ENCODE measurements at regions not wholly inside any gene's neighbourhood (a gene's known extent, or its start where the extent isn't known, plus 50 kb on each side); places are given as distances from the start of the nearest gene placed in this dataset.
A peak's percentile ranks its signal among the peaks of the same experiment; 100 is the strongest.

DNA sequence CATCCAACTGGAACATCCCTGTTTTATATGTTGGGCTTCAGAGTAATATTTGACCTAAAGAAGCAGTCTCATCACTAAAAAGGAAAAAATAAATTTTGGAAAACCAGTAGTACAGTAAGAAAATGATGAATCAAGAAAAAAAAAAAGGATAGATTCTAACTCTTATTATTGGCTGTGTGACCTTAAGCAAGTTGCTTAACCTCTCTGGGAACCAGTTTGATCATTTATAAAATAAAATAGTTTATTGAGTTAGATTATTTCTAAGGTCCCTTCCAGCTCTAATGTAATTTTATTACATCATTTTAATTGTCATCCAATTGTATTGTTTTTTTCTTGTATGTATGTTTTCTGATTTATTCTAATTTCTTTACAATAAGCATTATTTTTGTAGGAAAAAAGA is 127.0 kb downstream of the PRELID2 start:
- DNase-seq (ENCODE audit: low read depth, low spot score), result no peak
- TF ChIP-seq, protein P1, sequence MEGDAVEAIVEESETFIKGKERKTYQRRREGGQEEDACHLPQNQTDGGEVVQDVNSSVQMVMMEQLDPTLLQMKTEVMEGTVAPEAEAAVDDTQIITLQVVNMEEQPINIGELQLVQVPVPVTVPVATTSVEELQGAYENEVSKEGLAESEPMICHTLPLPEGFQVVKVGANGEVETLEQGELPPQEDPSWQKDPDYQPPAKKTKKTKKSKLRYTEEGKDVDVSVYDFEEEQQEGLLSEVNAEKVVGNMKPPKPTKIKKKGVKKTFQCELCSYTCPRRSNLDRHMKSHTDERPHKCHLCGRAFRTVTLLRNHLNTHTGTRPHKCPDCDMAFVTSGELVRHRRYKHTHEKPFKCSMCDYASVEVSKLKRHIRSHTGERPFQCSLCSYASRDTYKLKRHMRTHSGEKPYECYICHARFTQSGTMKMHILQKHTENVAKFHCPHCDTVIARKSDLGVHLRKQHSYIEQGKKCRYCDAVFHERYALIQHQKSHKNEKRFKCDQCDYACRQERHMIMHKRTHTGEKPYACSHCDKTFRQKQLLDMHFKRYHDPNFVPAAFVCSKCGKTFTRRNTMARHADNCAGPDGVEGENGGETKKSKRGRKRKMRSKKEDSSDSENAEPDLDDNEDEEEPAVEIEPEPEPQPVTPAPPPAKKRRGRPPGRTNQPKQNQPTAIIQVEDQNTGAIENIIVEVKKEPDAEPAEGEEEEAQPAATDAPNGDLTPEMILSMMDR (IDR thresholded peaks at IDR 0.05; ENCODE audit: low read depth, low read length), result no peak
- no peak overlapping the region for H3K4me3 ChIP-seq (ENCODE audit: low read depth, low read length)
- in situ Hi-C loops (cut with HindIII; ENCODE audit: low sequenced_read_pairs), result no loop called here

DNA sequence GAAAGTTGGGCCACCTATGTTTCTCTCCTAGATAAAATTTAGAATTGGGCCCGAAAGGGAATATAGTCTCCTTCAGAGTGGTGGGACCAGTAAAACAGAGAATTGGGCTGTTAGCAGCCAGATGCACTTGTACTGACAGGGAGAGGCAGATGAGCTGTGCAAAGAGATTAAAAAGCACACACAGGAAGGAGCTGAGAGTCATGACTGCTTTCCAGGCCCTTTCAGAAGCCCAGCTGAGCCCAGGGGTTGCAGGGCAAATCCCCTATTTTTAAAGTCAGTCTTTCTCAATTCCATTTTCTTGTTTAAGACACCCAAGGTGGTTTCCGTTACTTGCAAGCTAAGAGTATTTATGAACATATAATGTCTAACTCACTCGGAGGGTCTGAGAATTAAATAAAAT is 130.4 kb downstream of the PRELID2 start:
- in situ Hi-C loops (cut with HindIII; ENCODE audit: low sequenced_read_pairs), result no loop called here
- no peak overlapping the region for H3K4me3 ChIP-seq (ENCODE audit: low read depth, low read length)
- TF ChIP-seq, protein P1 (IDR thresholded peaks at IDR 0.05; ENCODE audit: low read depth, low read length), result no peak
- no peak for DNase-seq (ENCODE audit: low read depth, low spot score)

DNA sequence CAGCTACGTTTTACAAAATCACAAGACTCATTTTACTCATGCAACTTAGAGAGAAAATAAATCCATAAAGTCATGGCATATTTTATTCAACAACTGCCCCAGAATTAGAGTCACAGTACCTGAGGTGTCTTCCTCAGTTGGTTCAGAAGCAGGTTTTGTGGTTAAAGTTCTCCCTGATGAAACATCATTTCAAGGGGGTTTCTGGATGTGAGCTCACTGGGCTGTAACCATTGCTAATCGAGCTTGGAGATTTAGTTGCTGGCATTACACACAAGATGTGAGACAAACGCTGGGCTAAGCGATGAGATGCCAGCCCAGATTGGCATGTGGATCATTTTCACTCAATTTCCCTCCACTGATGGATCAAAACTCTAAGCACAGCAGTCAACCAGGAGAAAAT is 131.3 kb downstream of the PRELID2 start:
- H3K4me3 ChIP-seq (ENCODE audit: low read depth, low read length), result no peak overlapping the region
- no peak for DNase-seq (ENCODE audit: low read depth, low spot score)
- TF ChIP-seq, protein P1 (IDR thresholded peaks at IDR 0.05; ENCODE audit: low read depth, low read length), result no peak
- in situ Hi-C loops (cut with HindIII; ENCODE audit: low sequenced_read_pairs), result no loop called here

DNA sequence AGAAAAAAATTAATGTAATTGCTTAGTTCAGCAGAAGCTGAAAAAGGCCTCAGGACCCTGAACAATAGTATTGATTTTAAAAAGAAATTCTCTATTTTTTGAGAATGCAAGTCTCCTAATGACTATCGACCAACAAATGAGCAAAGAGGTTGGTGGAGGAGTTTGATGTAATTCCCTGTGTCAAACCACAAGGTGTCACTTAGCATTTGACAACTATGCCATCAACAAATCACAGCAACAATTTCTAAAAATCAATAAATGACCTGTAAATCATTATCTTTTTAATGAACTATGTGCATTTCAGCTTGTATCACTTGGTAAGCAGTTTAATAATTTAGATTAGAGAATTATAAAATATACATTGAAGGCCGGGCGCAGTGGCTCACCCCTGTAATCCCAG is 133.7 kb downstream of the PRELID2 start:
- no peak overlapping the region for H3K4me3 ChIP-seq (ENCODE audit: low read depth, low read length)
- TF ChIP-seq, protein P1 (IDR thresholded peaks at IDR 0.05; ENCODE audit: low read depth, low read length), result no peak
- in situ Hi-C loops (cut with HindIII; ENCODE audit: low sequenced_read_pairs), result no loop called here
- no peak for DNase-seq (ENCODE audit: low read depth, low spot score)

DNA sequence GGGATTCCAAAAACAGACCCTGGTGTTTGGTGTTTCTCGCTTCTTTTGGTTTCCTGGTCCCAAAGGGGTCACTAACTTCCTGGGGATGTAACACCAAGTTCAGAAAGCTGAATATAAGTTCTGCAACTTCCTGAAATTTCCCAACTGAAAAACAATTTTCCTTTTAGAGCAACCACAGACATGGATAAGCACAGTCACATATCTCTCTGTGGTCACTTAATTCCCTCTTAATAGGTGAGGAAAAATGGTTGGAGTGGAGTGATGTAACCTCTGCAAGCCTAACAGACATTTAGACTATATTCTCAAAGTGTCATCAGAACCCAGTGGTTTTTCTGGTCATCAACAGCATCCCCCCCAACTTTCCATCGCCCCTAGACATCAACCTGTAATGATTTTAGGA is 135.3 kb downstream of the PRELID2 start:
- in situ Hi-C loops (cut with HindIII; ENCODE audit: low sequenced_read_pairs), result no loop called here
- no peak for DNase-seq (ENCODE audit: low read depth, low spot score)
- H3K4me3 ChIP-seq (ENCODE audit: low read depth, low read length), result no peak overlapping the region
- TF ChIP-seq, protein P1 (IDR thresholded peaks at IDR 0.05; ENCODE audit: low read depth, low read length), result no peak

DNA sequence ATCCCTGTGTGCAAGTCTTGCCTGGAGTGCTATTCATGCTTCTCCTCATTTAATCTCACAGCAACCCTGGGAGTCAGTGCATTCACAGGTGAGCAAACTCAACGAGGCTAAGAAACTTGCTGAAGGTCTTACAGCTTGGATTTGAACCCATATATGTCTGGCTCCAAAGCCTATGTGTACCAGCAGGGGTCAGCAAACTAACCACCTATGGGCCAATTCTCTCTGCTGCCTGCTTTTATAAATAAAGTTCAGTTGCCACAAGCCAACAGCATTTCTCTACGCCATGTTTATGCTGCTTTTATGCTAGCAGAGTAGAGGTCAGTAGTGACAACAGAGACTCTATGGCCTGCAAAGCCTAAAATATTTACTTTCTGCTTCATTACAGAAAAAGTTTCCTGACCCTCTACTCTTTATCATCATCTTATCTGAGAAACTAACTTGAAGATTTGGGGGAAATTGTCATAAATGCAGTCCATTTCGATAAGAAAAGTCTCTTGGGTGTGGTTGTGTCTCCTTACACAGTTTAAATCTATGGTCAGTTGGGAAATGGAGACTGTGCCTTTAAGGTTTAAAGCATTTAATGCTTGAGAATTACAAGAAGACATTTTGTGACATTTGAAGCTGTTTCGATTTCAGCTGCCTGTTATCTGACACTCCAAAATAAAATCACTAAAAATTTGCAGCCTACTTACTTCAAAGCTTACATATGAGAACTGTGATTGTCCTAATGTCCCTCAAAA is 137.7 kb downstream of the PRELID2 start:
- H3K4me3 ChIP-seq (ENCODE audit: low read depth, low read length), result no peak overlapping the region
- DNase-seq (ENCODE audit: low read depth, low spot score), result peak; percentile 41
- in situ Hi-C loops (cut with HindIII; ENCODE audit: low sequenced_read_pairs), result no loop called here
- TF ChIP-seq, protein P1 (IDR thresholded peaks at IDR 0.05; ENCODE audit: low read depth, low read length), result peak; percentile 64
